LHCN-M2 (cell line): ENCODE measurements at regions not wholly inside any gene's neighbourhood (a gene's known extent, or its start where the extent isn't known, plus 50 kb on each side); places are given as distances from the start of the nearest gene placed in this dataset.
"Not testable (repeated sequence)": the region's sequence is repeated elsewhere in the genome, so short reads cannot be mapped to it uniquely, and the experiment has no call there.

Source experiments
- DNase-seq: peaks from one replicate; pipeline ENCODE4 v3.0.0-alpha.2; 2012; ENCODE audit warnings: low read depth

DNA sequence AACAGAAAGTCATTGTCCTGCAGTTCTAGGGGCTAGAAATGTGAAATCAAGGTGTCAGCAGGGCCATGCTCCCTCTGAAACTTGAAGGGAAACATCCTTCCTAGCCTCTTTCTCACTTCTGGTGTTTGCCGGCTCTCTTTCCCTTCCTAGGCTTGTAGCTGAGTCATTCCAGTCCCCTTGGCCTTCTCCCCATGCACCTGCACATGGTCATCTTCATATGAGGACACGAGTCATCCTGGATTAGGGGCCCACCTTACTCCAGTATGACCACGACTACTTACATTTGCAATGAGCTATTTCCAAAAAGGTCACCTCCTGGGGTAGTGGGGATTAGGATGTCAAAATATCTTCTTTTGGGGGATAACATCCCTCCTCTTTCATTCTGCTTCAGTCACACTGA lies 168.5 kb upstream of the CXCR4 start:
- DNase-seq: no peak

DNA sequence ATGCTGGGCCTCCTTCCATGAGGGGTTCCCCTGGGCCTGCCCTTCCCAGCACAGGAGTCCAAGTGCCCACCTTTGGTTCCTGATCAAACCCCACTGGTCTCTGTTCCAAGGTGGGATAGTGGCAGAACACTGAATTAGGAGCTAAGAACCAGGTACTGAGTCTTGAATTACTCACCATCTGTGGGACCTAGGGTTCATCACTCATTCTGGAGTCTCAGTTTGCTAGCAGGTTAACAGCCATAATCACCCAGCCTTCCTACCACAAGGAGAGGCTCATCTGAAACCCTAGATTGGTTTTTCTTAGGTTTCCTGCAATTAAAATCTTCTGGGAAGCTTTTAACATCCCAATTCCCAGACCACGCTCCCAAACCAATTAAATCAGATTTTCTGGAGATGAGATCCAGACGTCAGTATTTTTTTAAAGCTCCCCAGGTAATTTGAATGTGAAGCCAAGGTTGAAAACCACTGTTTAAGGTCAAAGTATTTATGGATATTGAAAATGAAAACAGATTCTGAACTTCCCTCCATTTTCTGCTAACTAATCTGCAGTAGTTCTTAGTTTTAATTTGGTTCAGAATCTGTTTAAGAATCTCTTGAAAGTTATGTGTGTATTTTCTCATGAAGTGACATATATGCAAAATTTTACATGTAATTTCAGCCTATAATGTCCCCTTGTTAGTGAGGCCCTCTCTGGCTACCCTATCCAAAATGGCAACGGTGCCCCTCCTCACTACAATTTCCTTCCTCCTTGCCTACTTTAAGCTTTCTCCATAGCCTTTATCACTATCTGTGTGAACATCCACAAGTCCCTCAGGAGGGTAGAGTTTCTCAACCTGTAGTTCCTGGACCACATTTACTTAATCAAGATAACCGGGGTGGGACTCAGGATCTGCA lies 166.5 kb upstream of the CXCR4 start:
- no peak for DNase-seq

DNA sequence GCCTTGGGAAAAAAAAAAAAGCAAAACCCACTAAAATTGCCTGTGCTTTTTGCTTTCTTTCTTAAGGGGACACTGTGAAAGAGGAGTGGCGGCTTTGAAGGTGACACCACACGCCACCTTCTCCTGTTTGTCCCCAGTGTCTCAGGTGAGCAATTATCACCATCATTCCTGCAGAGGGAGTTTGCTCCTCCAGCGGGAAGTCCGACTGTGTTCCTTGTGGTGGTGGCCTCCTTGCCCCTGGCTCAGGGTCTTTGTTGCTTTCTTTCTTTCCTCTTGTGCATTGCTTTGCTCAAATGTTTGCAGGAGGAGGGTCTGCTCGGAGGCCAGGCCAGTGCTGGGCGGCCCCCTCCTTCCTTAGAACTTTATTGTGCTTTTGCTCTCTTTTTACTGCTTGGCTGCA lies 164.3 kb upstream of the CXCR4 start:
- DNase-seq: no peak

DNA sequence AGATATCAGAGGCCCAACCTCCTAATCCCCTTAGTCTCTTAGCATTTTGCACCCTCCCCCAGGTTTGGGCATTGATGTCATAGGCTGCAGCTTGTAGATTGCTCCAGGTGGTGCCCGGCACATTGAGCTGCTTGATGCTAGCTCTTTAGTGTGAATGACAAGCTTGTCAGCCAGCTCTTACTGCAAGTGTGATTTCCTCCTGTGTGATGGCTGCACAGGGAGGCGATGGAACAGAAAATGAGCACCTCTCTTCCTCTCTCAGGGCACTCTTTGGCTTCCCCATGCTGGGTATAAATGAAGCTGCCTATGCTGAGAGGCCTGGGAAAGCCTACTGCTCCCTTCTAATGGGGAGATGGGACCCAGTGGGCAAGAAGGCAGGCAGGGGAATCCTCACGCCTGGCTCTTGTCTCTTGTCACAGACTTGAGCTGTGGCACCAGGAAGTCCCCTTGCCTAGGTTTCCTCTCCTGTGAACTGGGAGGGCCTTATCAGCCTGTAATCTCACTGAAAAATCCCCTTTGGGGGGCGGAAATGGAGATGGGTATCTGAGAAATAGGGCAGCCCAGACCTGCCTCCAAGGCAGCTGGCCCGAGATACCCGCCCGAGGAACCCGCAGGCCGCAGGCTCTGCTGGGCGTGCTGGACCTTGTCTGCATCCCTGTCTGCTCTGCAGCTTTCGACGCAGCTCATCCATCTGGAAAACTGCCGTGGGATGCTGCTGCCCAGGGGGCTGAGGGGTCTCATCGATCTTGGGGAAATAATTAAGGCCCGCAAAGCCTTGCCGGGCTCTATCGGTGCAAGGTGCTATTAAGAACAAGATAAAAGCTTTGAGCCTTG lies 163.5 kb upstream of the CXCR4 start:
- DNase-seq: no peak

DNA sequence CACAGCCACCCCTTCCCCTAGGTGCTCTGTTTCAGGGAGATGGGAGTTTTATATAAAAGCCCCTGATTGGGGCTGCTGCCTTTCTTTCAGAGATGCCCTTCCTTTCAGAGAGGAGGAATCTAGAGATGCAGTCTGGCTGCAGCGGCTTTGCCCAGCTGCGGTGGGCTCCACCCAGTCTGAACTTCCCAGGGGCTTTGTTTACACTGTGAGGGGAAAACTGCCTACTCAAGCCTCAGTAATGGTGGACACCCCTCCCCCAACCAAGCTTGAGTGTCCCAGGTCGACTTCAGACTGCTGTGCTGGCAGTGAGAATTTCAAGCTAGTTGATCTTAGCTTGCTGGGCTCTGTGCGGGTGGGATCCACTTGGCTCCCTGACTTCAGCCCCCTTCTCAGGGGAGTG lies 148.4 kb upstream of the CXCR4 start:
- DNase-seq: not testable (repeated sequence)

DNA sequence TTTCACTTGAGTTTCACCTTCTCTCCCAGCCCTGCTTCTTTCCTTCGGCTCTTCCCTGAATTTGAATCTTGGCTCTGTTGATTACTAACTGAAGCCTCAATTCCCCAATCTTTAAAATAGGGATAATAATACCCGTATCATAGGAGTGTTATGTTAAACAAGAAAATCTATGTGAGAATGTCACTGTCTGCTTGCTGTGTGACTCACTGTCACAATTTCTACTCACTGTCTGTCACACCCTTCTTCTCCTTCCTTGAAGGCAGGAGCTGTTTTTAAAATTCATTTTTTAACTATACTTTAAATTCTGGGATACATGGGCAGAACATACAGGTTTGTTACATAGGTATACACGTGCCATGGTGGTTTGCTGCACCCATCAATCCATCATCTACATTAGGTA lies 141.6 kb upstream of the CXCR4 start:
- DNase-seq: no peak

DNA sequence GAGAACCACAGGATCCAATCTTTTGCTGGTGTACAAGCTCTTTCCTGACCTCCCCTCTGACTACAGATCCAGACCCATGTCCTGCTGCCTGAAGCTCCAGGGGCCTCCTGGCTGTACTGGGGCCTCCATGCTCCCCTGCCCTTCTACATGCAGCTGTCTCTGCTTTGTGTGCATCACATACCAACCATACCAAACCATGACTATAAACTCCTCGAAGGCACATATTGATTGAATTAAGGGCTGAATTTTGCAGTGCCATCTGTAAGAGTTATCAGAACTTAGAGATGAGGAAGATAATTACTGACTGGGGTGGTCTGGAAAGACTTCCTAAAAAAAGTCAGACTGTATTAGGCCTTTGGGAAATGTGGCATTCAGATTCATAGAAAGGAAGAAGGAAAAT lies 139.9 kb upstream of the CXCR4 start:
- no peak for DNase-seq

DNA sequence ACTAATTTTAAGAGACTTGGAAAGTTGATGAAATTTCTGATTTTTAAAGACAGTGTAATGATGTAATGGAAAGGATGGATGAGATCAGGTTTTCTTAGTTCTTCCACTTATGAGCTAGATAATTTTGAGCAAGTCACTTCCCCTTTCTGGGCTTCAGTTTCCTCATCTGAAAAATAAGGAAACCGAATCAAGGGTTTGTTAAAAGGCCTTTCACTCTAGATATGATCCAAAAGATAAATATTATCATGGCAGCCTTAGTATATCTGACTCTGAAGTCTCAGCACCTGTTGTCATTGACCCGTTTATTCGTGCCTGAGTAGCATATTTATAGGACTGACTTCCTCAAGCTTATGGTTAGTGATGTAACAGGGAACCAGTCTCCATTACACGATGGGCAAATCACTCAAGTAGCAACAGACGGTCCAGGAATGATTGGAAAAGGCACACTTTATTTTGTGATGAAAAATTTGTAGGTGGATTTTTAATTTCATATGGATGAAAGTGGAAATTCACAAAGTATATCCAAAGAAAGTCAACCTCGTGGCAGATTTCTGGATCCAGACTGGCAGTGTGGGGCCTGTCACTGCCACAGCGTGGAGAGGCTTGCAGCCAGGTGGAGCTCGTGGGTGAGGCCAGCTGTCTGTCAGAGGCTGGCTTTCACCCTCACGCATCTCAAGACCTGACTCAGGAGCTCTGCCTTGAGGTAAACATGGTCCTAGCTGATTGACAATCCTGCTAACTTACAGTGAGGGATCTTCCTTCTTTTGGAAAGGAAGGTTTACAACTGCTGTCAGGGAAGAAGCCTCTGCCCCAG lies 137.9 kb upstream of the CXCR4 start:
- no peak for DNase-seq

DNA sequence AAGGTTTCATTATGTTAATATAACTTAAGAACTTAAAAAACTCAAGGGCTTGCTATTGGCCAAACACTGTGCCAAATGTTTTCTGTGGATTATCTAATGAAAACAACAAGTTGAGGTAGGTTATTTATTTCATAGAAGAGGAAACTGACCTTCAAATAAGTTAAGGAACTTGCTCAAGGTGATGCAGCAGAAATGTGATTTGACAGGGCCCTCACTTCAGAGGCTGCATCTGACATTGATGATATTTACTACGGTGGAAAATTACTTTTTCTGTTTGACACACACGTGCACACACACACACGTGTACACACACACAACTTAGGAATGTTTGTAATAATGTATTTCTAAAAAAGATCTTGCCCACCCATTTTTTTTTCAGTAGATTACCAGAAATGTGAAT lies 137.2 kb upstream of the CXCR4 start:
- no peak for DNase-seq

DNA sequence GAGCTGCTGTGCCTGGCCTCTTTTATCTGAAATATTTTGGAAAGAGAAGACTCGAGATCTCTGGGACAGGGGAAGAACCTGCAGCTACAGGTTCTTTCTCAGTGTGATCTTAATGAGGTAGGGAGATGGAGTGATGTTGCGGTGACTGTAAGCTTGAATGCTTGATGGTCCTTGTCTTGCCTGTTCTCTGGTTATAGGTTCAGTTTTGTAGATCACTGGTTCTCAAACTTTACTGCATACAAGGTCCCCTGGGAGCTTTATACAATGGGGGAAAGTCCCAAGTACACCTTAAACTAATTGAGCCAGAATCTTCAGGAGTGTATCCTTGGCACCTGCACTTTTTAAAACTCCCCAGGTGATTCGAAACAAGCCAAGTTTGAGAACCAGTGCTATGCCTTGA lies 136.7 kb upstream of the CXCR4 start:
- DNase-seq: no peak

DNA sequence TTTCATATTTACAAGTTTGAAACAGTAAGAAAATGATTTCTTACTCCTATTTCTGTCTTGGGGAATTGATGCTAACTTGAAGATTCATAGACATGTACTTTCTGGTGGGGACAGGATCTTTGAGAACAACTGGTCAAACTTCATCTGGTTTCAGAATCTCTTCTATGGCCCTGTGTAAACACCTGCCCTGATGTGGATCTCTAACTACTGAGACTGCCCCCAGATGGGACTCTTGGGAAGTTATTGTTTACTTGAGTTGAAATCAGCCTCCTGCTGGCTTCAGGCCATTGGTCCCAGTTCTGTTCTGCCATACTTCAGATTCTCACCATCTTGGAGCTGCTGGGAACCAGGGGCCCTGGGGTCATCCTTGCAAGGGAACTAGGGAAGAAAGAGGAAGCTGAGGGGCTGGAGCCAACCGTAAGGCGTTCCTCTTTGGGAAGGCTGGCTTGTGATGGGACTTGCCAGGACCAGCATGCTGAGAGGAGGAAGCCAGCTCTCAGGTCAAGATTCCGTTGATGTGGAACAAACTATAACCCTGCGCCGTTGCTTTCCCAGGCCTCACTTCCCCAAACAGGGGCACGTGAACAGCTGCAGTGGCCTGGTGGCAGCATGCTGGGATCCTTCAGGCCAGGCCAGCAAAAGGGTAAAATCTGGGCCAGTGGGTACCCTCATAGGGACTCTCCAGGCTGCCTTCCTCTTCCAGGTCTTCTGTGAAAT lies 135.5 kb upstream of the CXCR4 start:
- no peak for DNase-seq

DNA sequence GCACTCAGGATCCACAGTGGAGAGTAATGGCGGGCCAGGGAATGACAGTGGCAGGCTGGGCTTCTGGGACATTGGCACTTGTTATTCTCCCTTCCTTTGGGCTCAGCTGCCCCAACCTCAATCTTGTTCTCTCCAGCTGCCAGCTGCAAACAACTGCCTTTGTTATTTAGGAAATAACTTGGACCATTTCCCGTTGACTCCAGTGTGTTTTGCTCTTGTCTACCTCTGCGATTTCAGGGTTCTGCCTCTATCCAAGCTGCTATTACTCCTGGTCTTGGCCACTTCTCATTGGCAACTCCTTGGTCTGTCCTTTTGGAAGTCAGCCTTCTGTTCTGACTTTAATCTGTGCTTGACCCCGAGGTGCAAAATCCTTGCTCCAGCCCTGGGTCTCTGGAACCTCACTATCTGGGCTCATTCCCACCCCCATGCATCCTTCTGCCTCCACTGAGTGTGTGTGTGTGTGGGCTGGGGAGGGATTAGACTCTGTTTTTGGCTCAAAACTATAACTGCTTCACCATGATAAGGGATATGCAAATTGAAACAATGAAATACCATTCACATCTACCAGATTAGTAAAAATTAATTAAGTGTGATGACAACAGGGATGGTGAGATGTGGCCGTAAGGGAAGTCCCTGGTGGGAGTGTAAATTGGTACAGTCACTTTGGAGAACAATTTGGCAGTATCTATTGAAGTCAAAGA lies 134.1 kb upstream of the CXCR4 start:
- DNase-seq: no peak

DNA sequence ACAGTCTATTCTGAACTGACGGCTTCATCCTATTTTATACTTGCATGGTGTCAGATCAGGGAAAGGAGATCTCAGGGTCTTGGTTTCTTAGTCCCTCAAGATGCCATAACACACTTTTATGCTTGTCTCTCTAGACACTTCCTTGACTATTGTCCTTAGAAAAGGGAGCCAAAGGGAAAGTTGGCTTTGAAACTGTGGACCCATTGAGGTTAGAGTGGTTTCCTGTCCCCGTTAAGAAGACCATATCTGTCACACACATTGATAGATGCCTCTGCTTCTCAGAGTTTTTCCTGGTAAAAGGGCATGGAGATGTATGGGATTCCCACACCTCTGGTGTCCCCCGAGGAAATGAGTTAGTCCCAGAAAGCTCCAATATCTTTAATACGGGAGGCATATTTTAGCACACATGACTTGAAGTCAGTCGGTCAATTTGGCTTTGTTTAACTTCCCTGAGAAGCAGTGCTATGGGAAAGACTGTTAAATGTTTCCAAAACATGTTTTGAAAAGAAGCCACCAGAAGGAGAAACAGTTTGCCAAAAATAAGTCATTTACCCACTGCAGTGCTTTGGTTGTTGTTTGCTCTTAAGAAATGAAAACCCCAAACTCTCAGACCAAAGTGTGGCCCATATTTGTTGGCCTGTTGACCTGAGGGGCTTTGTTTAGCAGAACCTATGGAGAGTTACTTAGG lies 133.4 kb upstream of the CXCR4 start:
- no peak for DNase-seq

DNA sequence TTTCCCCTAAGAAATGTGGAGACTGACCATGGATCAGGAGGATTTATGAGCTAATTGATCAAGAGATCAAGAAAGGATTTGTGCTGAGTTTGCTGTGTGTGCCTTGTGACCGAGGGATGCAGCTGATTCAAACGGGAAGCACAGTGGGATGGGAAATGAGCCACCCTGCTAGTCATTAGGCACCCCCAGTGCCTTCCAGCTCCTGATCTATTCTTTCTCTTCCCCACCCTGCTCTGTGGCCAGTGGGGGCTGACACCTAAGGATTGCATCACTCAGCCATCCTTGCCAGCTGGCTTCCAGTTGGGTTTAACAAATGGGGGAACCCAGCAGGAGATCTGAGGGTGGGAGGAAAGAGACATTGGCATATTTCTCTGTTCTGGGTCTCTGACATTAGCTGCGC lies 132.2 kb upstream of the CXCR4 start:
- DNase-seq: no peak

DNA sequence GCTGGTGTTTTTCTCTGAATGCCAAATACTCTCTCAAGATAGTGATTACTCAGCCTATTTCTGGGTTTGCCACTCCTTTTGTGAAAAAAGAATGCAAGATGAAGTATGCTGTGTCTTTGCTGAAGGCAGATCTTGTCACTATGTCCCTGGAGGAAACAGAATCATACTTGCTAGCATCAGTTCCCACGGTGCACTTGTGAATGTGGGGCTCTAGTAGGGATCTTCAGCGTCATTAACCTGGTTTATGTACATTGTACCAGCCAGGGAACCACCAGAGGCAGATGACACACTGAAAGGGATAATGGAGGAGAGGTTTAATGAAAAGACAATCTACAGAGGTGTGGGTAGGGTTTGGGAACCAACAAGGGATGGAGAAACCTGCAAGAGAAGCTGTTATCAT lies 131.0 kb upstream of the CXCR4 start:
- DNase-seq: no peak

DNA sequence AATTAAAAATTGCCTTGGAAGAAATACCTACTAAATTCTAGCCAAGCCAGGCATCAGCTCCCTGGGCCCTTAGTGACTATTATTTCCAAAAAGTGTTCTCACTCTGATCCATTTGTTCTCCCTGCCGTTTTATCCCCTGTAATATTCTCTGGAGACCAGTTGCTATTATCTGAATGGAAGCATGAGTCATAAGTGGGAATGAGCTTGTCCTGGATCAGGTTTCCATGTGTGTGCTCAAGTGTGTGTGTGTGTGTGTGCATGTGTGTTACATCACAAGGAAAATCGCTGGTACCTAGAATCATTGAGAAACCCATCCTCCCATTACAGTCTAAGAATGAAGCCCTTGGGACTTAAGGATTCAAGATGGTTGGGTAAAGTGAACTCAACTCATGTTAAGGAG lies 130.3 kb upstream of the CXCR4 start:
- DNase-seq: peak; percentile 69

DNA sequence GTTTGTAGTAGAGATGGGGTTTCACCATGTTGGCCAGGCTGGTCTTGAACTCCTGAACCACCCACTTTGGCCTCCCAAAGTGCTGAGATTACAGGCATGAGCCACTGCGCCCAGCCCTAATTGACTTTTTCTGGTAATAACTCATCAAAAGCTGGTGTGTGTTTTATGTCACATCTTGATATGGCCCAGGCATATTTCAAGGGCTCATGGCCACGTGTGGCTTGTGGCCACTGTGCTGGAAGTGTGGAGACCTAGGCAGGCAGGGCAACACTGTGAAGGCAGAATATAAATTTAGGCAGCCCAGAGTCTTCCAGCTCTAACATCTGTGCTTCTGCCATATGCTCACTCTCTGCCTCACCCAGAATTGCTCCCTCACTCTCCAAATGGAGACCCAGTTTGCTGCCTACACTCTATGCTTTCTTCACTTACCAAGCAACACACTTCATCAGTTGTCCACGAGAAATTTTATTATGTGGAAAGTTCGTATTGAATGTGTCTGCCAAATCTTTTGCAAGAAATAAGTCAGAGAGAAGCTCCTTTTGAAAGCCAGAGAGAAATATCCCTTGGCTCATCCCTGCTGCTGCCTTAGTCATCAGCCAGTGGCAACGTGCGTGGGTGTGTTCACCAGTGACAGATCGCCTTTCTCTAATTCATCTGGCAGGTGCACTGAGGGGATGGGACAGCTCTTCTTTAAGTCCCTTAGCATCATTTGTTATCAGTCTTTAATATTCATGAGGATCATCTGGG lies 129.4 kb upstream of the CXCR4 start:
- peak; percentile 20 for DNase-seq

DNA sequence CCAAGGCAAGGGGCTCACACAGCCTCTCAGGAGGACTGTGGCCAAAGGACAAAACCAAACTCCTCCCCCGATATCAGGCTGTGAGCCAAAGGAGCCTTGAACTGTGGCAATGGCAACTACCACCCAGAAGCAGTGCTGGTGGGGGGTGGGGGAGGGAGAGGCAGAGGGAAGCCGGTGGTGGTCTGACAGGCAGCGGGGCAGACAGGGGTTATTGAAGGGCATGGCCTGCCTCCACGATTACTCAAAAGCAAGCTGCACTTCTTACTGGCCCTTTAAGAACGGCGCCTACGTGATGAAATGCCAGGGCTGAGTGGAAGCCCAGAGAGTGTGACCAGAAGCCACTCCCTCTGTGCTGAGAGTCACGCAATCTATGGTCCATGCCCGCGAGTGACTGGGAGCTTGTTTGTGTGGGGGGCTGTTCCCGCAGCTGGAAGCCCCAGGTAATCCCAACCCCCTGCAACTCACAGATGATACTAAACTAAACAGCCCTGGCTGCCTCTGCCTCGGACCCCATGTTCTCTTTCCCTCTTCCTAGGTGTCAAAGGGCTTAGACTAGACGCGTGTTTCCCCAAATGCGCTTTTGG lies 128.2 kb upstream of the CXCR4 start:
- DNase-seq: no peak

DNA sequence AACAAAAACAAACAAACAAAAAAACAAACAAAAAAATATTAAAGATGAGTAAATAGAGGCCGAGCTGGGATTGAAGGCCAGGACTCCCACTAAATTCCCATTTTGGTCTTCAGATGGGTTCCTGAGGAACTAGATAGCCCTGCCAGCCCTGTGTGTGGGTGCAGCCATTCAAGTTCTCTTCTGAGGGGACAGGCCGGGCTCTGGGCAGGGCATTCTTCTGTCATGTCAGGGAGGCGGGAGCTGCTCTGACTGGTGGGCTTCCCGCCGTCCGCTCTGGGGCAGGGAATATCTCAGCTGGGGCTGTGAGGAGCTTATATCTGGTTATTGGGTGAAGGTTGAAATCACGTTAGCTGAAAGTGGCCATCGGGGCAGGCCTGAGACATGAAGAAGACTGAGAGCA lies 127.3 kb upstream of the CXCR4 start:
- no peak for DNase-seq
